OCI-LY1 (cell line): ENCODE measurements at regions not wholly inside any gene's neighbourhood (a gene's known extent, or its start where the extent isn't known, plus 50 kb on each side); places are given as distances from the start of the nearest gene placed in this dataset.

Experiments used
- H2AFZ ChIP-seq: fragments of 200-600 bp; sonication (generic), shearing (Covaris generic); 2 replicates; pipeline ENCODE4 v1.6.0; 2014; ENCODE audit warnings: antibody characterized with exemption, mild to moderate bottlenecking, low read length
- H3F3A ChIP-seq: fragments of 200-600 bp; sonication (generic), shearing (Covaris generic); 2 replicates; pipeline ENCODE4 v1.6.0; 2014; ENCODE audit warnings: mild to moderate bottlenecking, antibody characterized with exemption, low read length, moderate library complexity; ENCODE audit not compliant: insufficient read depth
- H3K27ac ChIP-seq: fragments of 200-600 bp; sonication (generic); 2 replicates; pipeline ENCODE4 v1.5.1; 2014; ENCODE audit warnings: low read length, mixed run types, mild to moderate bottlenecking, low read depth; ENCODE audit not compliant: poor library complexity, severe bottlenecking
- H3K27me3 ChIP-seq: fragments of 200-600 bp; sonication (generic); 2 replicates; pipeline ENCODE4 v1.6.0; 2014; ENCODE audit warnings: antibody characterized with exemption, mild to moderate bottlenecking, low read length, moderate library complexity; ENCODE audit not compliant: insufficient read depth
- H3K36me3 ChIP-seq: fragments of 200-600 bp; sonication (generic); 2 replicates; pipeline ENCODE4 v1.6.1; 2014; ENCODE audit warnings: mild to moderate bottlenecking, antibody characterized with exemption, low read length, moderate library complexity, mixed read lengths; ENCODE audit not compliant: insufficient read depth
- H3K4me1 ChIP-seq: fragments of 200-600 bp; sonication (generic); 2 replicates; pipeline ENCODE4 v1.5.1; 2014; ENCODE audit warnings: mild to moderate bottlenecking, low read length, moderate library complexity; ENCODE audit not compliant: insufficient read depth, severe bottlenecking
- H3K4me2 ChIP-seq: fragments of 200-600 bp; sonication (generic), shearing (Covaris generic); 2 replicates; pipeline ENCODE4 v1.6.1; 2014; ENCODE audit warnings: low read length
- H3K4me3 ChIP-seq: fragments of 200-600 bp; sonication (generic); 2 replicates; pipeline ENCODE4 v1.5.1; 2014; ENCODE audit warnings: low read length, low read depth, mild to moderate bottlenecking, mixed read lengths; ENCODE audit not compliant: poor library complexity, severe bottlenecking
- H3K79me2 ChIP-seq: fragments of 200-600 bp; shearing (Covaris generic); 2 replicates; pipeline ENCODE4 v1.6.1; 2016; ENCODE audit warnings: mixed run types, low read length, mixed read lengths; ENCODE audit not compliant: insufficient read depth
- H3K9ac ChIP-seq: fragments of 200-600 bp; sonication (generic), shearing (Covaris generic); 2 replicates; pipeline ENCODE4 v1.6.1; 2014; ENCODE audit warnings: mild to moderate bottlenecking, low read length, mixed read lengths
- H3K9me2 ChIP-seq: fragments of 200-600 bp; sonication (generic), shearing (Covaris generic); 2 replicates; pipeline ENCODE4 v1.6.1; 2014; ENCODE audit warnings: low read depth, mild to moderate bottlenecking, low read length, mixed read lengths
- H3K9me3 ChIP-seq: fragments of 200-600 bp; shearing (Covaris generic); 2 replicates; pipeline ENCODE4 v1.6.1; 2014; ENCODE audit warnings: low read length, mixed read lengths
- H4K20me1 ChIP-seq: fragments of 200-600 bp; sonication (generic), shearing (Covaris generic); 2 replicates; pipeline ENCODE4 v1.6.0; 2016; ENCODE audit warnings: mild to moderate bottlenecking, low read length; ENCODE audit not compliant: insufficient read depth
- EZH2 ChIP-seq: fragments of 200-600 bp; sonication (generic), shearing (Covaris generic); IDR thresholded peaks from 2 replicates; pipeline ENCODE4 v1.8.0; 2017; ENCODE audit warnings: borderline replicate concordance, mixed run types, mild to moderate bottlenecking, antibody characterized with exemption, low read length, moderate library complexity, mixed read lengths
- TF ChIP-seq, protein P1 (sequence below): fragments of 200-600 bp; sonication (generic), shearing (Covaris generic); IDR thresholded peaks from 2 replicates; pipeline ENCODE4 v1.5.1; 2017; ENCODE audit warnings: mild to moderate bottlenecking, antibody characterized with exemption, low read length, moderate library complexity, mixed read lengths

DNA sequence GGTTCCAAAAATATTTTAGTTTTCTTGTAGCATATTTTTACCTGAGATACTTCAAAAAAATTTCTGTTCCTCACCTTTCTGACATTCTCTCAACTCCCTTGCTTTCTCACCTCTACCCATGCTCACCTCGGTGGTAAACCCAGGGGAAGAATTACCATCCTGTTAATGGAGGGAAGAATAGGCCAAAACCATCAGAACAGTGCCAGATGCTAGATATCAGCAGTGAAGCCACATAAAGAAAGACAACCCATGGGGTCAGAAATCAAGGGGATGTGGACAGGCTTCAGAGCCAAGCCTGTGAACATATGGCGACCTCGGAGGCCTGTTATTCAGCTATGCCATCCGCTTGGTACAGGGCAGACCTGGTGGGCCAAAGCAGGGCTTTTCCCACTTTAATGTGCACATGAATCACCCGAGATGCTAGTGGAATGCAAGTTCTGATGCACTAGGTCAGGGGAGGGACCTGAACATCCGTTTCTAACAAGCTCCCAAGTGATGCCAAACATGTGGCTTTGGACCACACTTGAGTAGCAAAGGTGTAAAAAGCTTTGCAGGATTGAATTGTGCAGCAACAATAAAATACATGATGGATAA, 125.5 kb downstream of the NPY start:
- no peaks in the 10 kb centered on the region; the same call in 1 of the 2 replicates for H3K36me3 ChIP-seq
- no peaks in the 10 kb centered on the region for H4K20me1 ChIP-seq
- no peaks in the 10 kb centered on the region for H3K79me2 ChIP-seq
- no peaks in the 10 kb centered on the region for H3K4me1 ChIP-seq
- no peak overlapping the region for H3K4me2 ChIP-seq
- H3K9me3 ChIP-seq: 0 out of 2 replicates have a peak, but pooled peaks cover 3% of the 10 kb centered on the region
- no peak for TF ChIP-seq EZH2
- TF ChIP-seq, protein P1, sequence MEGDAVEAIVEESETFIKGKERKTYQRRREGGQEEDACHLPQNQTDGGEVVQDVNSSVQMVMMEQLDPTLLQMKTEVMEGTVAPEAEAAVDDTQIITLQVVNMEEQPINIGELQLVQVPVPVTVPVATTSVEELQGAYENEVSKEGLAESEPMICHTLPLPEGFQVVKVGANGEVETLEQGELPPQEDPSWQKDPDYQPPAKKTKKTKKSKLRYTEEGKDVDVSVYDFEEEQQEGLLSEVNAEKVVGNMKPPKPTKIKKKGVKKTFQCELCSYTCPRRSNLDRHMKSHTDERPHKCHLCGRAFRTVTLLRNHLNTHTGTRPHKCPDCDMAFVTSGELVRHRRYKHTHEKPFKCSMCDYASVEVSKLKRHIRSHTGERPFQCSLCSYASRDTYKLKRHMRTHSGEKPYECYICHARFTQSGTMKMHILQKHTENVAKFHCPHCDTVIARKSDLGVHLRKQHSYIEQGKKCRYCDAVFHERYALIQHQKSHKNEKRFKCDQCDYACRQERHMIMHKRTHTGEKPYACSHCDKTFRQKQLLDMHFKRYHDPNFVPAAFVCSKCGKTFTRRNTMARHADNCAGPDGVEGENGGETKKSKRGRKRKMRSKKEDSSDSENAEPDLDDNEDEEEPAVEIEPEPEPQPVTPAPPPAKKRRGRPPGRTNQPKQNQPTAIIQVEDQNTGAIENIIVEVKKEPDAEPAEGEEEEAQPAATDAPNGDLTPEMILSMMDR: no peak
- H3F3A ChIP-seq: no peaks in the 10 kb centered on the region
- no peak overlapping the region for H3K4me3 ChIP-seq
- H3K9ac ChIP-seq: no peak overlapping the region
- no peaks in the 10 kb centered on the region for H3K9me2 ChIP-seq
- H3K27me3 ChIP-seq: no peaks in the 10 kb centered on the region
- no peak overlapping the region for H3K27ac ChIP-seq
- H2AFZ ChIP-seq: no peak overlapping the region

DNA sequence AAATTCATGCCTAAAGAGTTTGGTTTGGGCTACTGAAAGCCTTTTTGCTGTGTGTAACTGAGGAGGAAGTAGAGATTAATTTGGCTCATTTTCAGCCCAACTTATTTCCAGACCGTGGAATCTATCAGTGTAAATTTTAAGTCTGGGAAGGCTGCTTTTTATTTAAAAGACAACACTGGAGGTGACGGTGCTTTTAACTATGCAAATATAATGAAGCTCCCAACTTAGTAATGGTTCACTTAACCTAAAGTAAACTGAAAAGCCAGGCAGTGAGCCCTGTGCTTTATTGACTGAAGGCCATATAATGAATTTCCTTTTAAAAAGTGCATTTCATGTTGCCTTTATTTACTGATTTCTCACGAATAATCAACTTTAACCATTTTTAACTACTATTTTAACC, 127.2 kb downstream of the NPY start:
- no peak overlapping the region for H3K4me3 ChIP-seq
- H3K9me2 ChIP-seq: no peaks in the 10 kb centered on the region
- TF ChIP-seq EZH2: no peak
- TF ChIP-seq, protein P1: no peak
- no peaks in the 10 kb centered on the region for H3K27me3 ChIP-seq
- no peak overlapping the region for H2AFZ ChIP-seq
- no peaks in the 10 kb centered on the region for H4K20me1 ChIP-seq
- H3K79me2 ChIP-seq: no peaks in the 10 kb centered on the region
- no peak overlapping the region for H3K9ac ChIP-seq
- H3F3A ChIP-seq: no peaks in the 10 kb centered on the region
- no peaks in the 10 kb centered on the region for H3K4me1 ChIP-seq
- no peak overlapping the region for H3K27ac ChIP-seq
- no peak overlapping the region for H3K4me2 ChIP-seq
- H3K36me3 ChIP-seq: no peaks in the 10 kb centered on the region; the same call in 1 of the 2 replicates
- H3K9me3 ChIP-seq: 0 out of 2 replicates have a peak, but pooled peaks cover 3% of the 10 kb centered on the region

DNA sequence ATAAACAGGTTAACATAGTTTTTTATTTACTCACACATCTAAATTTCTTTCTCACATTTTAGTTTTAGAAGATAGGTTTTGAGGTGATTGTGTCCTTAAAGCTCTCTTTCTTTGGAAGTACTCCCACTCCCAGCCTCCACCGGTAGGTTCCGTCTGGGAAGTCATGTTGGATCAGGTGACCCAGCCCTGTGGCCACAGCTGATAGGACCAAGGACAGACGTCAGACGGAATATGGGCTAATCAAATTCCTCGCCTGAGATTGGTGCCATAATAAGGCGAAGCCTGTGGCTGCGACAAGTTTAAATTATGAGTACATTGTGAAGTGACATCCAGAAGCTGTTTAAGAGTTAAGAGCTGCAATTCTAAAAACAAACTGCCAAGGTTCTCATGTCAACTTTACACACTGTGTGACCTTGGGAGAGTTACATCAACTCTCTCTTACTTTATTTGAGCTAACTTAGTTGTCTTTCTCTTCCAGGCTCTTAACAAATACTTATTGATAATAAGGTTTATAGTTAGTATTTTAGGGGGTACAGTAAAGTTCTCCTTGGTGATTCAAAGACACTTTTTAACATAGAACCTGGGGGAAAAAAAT, 133.6 kb downstream of the NPY start:
- no peaks in the 10 kb centered on the region for H4K20me1 ChIP-seq
- H3F3A ChIP-seq: no peaks in the 10 kb centered on the region
- H3K9me2 ChIP-seq: no peaks in the 10 kb centered on the region
- H3K4me2 ChIP-seq: no peak overlapping the region
- H2AFZ ChIP-seq: no peak overlapping the region
- 0 out of 2 replicates have a peak, but pooled peaks cover 3% of the 10 kb centered on the region for H3K9me3 ChIP-seq
- TF ChIP-seq, protein P1: no peak
- TF ChIP-seq EZH2: no peak
- no peak overlapping the region for H3K9ac ChIP-seq
- H3K4me3 ChIP-seq: no peak overlapping the region
- H3K27ac ChIP-seq: no peak overlapping the region
- H3K36me3 ChIP-seq: no peaks in the 10 kb centered on the region; the same call in 1 of the 2 replicates
- no peaks in the 10 kb centered on the region for H3K27me3 ChIP-seq
- H3K4me1 ChIP-seq: no peaks in the 10 kb centered on the region
- H3K79me2 ChIP-seq: no peaks in the 10 kb centered on the region
